Hepatic stellate cell (primary cell): ENCODE measurements at regions not wholly inside any gene's neighbourhood (a gene's known extent, or its start where the extent isn't known, plus 50 kb on each side); places are given as distances from the start of the nearest gene placed in this dataset.
"Not testable (repeated sequence)": the region's sequence is repeated elsewhere in the genome, so short reads cannot be mapped to it uniquely, and the experiment has no call there.

Experiments used
- DNase-seq: peaks from one replicate; pipeline ENCODE4 v3.0.0; 2011; ENCODE audit warnings: low spot score

GRCh38 chr4:11120435-11120834, 308.3 kb downstream of the HS3ST1 start:
- no peak for DNase-seq

DNA sequence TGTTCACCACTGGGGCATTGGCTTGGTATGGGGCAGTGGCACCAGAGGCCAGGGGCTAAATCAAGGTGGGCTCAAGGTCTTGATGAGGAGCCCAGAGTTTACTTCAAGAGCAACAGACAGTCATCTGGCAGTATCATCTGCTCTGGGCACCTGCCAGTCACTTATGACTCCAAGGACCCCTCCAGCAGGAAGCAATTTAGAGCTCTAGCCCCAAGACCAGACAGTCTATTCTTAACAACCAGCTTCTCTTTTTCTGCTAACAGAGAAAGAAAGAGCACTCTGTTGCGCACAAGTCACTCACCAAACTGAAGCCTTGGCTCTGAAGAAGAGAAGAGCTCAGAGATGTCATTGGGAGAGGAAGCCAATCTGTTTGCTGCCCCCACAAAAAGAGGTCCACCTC, 309.2 kb downstream of the HS3ST1 start:
- DNase-seq = no peak

DNA sequence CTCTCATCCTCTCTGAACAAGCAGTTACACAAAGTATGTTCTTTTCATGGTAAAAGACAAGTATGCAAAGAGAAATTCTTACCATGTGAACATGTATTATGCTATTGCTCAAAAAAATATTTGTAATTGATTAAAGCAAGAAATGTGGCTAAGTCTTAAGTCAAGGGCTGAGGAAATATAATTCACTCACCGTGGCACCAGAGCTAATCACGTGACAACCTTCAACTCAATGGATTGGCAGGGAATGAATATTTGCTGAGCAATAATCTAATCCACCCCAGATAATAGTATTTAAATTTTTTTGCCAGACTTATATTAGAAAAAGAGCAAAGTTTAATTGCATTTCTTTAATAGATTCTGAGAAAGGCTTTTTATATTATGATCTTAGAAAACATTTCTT, 310.2 kb downstream of the HS3ST1 start:
- no peak for DNase-seq

DNA sequence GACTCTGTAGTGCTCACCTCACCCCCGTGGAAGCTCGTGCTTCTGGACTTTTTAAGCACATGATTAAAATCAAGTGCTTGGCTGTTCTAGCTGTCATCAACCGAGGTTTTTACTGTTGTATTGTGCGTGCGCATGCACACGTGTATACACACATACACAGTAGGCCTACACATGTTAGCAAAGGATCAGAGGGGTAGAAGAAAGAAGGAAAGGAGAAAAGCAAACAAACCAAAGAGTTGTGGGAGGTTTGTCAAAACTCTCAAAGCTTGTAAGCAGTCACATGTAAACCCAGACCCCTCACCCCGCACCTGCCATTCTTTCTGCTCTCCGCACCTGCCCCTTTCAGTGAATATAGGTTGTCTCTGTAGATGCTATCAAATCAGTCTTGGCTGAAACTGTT, 311.8 kb downstream of the HS3ST1 start:
- DNase-seq = no peak

- DNase-seq = no peak
Observed at GRCh38 chr4:11111876-11112275, 316.8 kb downstream of the HS3ST1 start.

DNA sequence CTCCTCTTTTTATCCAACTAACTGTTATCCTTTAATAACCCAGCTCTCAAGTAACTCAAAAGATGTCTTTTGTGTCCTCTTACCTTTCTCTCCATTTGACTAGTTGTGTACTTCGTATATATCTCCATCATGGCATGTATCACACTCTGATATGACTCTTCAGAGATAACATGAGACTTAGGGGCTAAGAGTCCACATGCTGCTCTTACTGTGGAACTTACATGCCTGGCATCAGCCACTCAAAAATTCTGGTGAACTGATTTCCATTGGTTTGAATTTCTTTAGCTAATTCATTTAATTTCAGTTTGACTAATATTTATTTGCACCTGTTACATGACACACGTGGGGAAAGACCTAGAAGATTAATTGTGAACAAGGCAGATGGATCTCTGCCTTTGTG, 317.3 kb downstream of the HS3ST1 start:
- DNase-seq = no peak

DNA sequence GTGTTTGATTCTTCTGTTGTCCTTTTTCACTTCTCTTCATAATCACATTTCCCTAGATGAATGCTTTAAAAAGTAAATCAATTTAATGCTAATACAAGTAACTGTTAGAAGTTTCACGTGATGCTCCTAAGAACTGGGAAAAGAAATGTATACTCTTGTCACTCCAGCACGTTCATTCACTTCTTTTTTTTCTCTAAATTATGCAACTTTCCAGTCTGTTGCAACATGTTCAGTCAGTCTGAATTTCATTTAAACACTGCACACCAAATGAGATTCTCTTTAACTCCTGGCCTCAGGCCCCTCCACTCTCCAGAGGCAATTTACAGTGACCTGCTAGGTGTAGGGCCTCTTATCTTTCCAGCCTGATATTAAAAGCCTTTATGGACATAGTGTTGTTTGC, 321.9 kb downstream of the HS3ST1 start:
- DNase-seq = no peak

DNA sequence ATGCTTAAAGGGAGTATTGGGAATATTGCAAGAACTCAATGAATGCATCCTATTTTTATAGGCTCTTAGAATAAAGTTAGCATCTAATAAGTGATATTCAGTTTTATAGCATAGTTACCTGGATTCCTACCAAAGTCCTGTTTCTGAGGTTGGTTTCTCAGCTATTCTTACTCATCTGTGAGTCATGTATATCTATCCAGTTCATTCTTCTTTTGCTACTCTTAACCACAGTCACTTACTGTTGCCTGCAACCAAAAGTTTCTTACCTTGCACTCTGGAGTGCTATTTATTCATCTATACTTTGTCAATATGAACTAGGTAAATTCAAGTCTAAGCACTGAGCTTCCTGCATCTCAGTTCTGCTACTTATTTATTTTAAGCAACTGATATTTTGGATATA, 322.5 kb downstream of the HS3ST1 start:
- DNase-seq = no peak

DNA sequence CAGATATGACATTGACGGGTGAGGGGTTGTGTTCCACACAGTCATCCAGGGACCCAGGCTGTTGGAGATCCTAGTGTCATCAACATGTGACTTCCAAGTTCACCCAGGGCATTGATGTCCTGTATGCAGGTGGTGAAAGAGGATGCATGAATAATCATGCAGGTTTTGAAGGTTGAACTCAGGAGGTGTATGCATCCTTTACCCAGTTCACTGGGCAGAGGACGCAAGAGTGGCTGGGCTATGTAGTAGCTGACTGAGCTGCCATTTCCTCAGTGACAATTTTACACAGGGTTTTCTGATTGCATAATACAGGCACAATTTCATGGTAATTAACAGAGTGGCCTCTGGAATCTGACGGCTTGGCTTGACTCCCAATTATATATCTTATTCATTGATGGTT, 323.0 kb downstream of the HS3ST1 start:
- no peak for DNase-seq

DNA sequence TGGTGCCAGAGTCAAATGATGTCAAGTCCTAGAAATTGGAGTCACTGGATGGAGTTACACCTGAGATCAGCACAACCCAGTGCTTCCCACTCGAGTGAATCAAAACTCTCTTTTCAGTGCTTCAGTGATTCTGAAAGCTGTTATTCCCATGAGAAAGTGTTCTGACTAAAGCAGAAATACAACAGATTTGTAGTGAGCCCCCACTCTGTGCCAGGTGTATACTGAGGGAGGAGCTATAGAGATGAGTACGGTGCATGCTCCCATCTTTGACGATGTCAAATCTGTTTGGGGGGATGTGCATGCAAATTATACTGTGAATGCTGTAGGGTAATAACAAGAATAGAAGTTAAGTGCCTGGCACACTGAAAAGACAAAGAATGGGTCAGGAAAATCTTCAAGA, 330.2 kb downstream of the HS3ST1 start:
- DNase-seq = no peak

DNA sequence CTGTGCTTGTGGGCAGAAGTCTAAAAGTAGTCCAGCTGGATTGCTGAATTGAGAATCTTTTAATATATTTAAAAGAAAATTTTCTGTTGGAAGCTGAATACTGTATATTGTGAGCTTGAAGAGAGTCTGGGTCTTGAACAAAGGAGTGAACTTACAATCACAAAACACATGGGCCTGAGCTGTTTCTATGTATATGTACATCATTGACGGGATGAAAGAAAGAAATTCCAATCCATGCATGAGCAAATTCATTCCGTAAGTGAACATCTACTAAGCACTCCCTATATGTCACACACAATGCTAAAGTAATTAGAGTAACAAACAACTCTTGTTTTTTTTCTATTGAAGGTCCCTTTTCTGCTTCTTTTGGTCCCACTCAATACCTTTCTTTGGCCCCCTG, 331.0 kb downstream of the HS3ST1 start:
- no peak for DNase-seq

DNA sequence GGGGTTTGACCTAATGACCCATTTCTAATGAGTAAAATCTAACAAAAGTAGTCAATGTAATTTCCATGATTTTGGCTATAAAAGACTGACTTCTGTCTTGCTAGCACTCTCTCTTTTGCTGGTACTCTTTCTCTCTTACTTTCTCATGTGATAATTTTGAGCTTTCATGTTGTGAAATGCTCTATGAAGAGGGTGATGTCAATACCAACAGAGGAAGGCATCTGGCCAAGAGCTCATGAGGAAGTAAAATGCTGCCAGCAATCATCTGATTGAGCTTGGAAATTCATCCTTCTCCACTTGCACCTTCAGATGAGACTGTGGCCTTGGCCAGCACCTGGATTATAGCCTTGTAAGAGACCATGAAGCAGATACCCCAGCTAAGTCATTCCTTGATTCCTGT, 347.7 kb downstream of the HS3ST1 start:
- no peak for DNase-seq

DNA sequence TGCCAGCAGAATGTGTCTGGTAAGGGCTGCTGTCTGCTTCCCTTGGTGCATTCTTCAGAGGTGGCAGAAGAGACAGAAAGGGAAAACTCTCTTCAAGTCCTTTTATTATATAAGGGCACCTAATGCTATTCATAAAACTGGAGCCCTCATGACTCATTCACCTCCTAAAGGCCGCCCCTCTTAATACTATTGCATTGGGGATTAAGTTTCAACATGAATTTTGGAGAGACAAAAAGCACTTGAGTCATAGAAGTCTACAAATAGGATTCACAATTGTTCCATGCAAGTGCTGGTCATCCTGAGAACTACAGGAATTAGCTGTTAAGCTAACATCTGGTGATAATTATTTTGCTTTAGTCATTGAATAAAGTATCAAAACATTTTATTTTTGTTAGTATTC, 349.5 kb downstream of the HS3ST1 start:
- DNase-seq = no peak

GRCh38 chr4:11074581-11075241, 354.0 kb downstream of the HS3ST1 start:
- no peak for DNase-seq

- no peak for DNase-seq
Observed at GRCh38 chr4:11073621-11074051, 355.1 kb downstream of the HS3ST1 start.

GRCh38 chr4:11072999-11073398, 355.7 kb downstream of the HS3ST1 start:
- DNase-seq = no peak

DNA sequence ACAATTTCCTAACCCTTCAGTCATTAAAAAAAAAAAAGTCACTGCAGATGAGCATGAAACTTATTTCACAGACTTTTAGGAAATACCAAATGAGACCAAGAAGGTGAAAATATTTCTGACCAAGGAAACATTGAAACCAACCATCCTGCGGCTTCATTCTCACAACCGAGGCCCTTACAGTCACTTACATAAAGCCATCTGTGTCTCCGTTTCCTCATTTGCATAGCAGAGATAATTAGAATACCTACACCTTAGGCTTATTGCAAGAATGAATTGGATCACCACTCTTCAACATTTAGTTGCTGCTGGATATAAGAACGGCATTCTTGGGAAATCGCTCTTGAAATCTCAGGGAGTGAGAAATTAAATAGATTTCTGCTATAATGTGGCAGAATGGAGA, 356.2 kb downstream of the HS3ST1 start:
- DNase-seq = no peak

GRCh38 chr4:11070813-11071212, 357.9 kb downstream of the HS3ST1 start:
- no peak for DNase-seq

GRCh38 chr4:11069581-11070211, 359.0 kb downstream of the HS3ST1 start:
- no peak for DNase-seq

GRCh38 chr4:11069083-11069482, 359.6 kb downstream of the HS3ST1 start:
- DNase-seq = no peak

GRCh38 chr4:11066584-11066983, 362.1 kb downstream of the HS3ST1 start:
- DNase-seq = not testable (repeated sequence)

DNA sequence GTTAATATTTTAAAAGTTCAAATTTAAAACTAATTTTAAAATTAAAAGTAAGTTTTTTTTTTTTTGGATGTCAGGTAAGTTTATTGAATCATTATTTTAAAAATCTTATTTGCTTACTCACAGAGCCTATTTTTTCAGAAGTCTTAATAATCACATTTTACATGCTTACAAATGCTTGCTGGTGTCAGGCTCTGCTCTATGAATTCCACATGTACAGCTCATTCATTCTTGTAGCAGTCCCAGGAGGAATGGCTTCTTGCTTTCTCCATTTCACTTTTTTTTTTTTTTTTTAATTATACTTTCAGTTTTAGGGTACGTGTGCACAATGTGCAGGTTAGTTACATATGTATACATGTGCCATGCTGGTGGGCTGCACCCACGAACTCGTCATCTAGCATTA, 368.1 kb downstream of the HS3ST1 start:
- not testable (repeated sequence) for DNase-seq

DNA sequence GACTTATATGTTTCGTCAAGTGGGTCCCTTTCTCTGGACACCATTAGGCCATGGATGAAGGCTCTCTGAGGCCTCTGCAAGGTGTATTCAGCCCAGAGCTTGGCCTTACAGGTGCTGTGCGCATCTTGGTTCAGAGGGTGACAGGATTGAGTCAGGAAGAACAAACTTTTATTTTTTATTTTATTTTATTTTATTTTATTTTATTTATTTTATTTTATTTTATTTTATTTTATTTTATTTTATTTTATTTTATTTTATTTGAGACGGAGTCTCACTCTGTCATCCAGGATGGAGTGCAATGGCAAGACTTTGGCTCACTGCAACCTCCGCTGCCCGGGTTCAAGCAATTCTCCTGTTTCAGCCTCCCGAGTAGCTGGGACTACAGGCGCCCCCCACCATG, 370.4 kb upstream of the CLNK start:
- DNase-seq = not testable (repeated sequence)

- no peak for DNase-seq
Observed at GRCh38 chr4:11053601-11054220, 369.1 kb upstream of the CLNK start.
